H9 (cell line): ENCODE measurements at regions not wholly inside any gene's neighbourhood (a gene's known extent, or its start where the extent isn't known, plus 50 kb on each side); places are given as distances from the start of the nearest gene placed in this dataset.

ENCODE experiments used
- DNase-seq: peaks from one replicate; pipeline ENCODE4 v3.0.0-alpha.2; 2017
- H2AFZ ChIP-seq: one replicate; pipeline ENCODE4 v1.6.1; 2013; ENCODE audit warnings: mild to moderate bottlenecking, low read length, control low read depth, moderate library complexity
- H2AK5ac ChIP-seq: 2 replicates; pipeline ENCODE4 v1.6.1; 2013; ENCODE audit warnings: low read length, control low read depth, mixed read lengths; ENCODE audit not compliant: insufficient read length
- H2BK120ac ChIP-seq: one replicate; pipeline ENCODE4 v1.6.1; 2013; ENCODE audit warnings: low read depth, mild to moderate bottlenecking, low read length, control low read depth, inconsistent platforms; ENCODE audit not compliant: poor library complexity, severe bottlenecking
- H2BK12ac ChIP-seq: 2 replicates; pipeline ENCODE4 v1.6.1; 2013; ENCODE audit warnings: low read length, control low read depth, mixed read lengths, low read depth; ENCODE audit not compliant: insufficient read length
- H2BK15ac ChIP-seq: 2 replicates; pipeline ENCODE4 v1.6.1; 2013; ENCODE audit warnings: low read depth, low read length, control low read depth
- H2BK20ac ChIP-seq: one replicate; pipeline ENCODE4 v1.6.1; 2013; ENCODE audit warnings: low read depth, mild to moderate bottlenecking, low read length, control low read depth, inconsistent platforms; ENCODE audit not compliant: poor library complexity, severe bottlenecking
- H2BK5ac ChIP-seq: 2 replicates; pipeline ENCODE4 v1.6.1; 2013; ENCODE audit warnings: low read length, control low read depth, mixed read lengths; ENCODE audit not compliant: insufficient read length
- H3K14ac ChIP-seq: 2 replicates; pipeline ENCODE4 v1.6.1; 2013; ENCODE audit warnings: low read length, control low read depth; ENCODE audit not compliant: insufficient read depth
- H3K18ac ChIP-seq: 2 replicates; pipeline ENCODE4 v1.6.1; 2013; ENCODE audit warnings: low read depth, mild to moderate bottlenecking, mixed read lengths, low read length, control low read depth; ENCODE audit not compliant: insufficient read length
- H3K23ac ChIP-seq: 2 replicates; pipeline ENCODE4 v1.6.1; 2013; ENCODE audit warnings: low read length, control low read depth, mixed read lengths, low read depth; ENCODE audit not compliant: insufficient read length
- H3K23me2 ChIP-seq: 2 replicates; pipeline ENCODE4 v1.6.1; 2013; ENCODE audit warnings: low read depth, mild to moderate bottlenecking, mixed read lengths, low read length, control low read depth; ENCODE audit not compliant: insufficient read length, poor library complexity, severe bottlenecking
- H3K27ac ChIP-seq: 2 replicates; pipeline ENCODE4 v1.5.1; 2013; ENCODE audit warnings: low read length, control low read depth, mixed read lengths, low read depth; ENCODE audit not compliant: insufficient read length
- H3K27me3 ChIP-seq: 2 replicates; pipeline ENCODE4 v1.6.1; 2013; ENCODE audit warnings: low read length, control low read depth, inconsistent platforms; ENCODE audit not compliant: insufficient read depth
- H3K4ac ChIP-seq: 2 replicates; pipeline ENCODE4 v1.6.1; 2013; ENCODE audit warnings: low read depth, mild to moderate bottlenecking, control low read depth, inconsistent platforms, low read length, moderate library complexity
- H3K4me1 ChIP-seq: 2 replicates; pipeline ENCODE4 v1.6.1; 2013; ENCODE audit warnings: low read length, control low read depth, inconsistent platforms; ENCODE audit not compliant: insufficient read depth
- H3K4me2 ChIP-seq: 2 replicates; pipeline ENCODE4 v1.6.1; 2013; ENCODE audit warnings: low read length, control low read depth, mixed read lengths; ENCODE audit not compliant: insufficient read length, insufficient read depth
- H3K56ac ChIP-seq: 2 replicates; pipeline ENCODE4 v1.6.1; 2013; ENCODE audit warnings: low read depth, mild to moderate bottlenecking, mixed read lengths, low read length, control low read depth; ENCODE audit not compliant: insufficient read length
- H3K79me1 ChIP-seq: 2 replicates; pipeline ENCODE4 v1.6.1; 2013; ENCODE audit warnings: low read depth, mild to moderate bottlenecking, moderate library complexity, low read length, control low read depth, inconsistent platforms; ENCODE audit not compliant: insufficient read depth, poor library complexity, severe bottlenecking
- H3K79me2 ChIP-seq: 2 replicates; pipeline ENCODE4 v1.6.1; 2013; ENCODE audit warnings: low read length, control low read depth, inconsistent platforms; ENCODE audit not compliant: insufficient read depth
- H3K9ac ChIP-seq: 2 replicates; pipeline ENCODE4 v1.6.1; 2013; ENCODE audit warnings: low read length, control low read depth, mixed read lengths; ENCODE audit not compliant: insufficient read length; ENCODE audit errors: extremely low read depth
- H3K9me3 ChIP-seq: one replicate; pipeline ENCODE4 v1.6.1; 2013; ENCODE audit warnings: low read depth, low read length, inconsistent platforms; ENCODE audit not compliant: control insufficient read depth
- H3T11ph ChIP-seq: one replicate; pipeline ENCODE4 v1.6.1; 2013; ENCODE audit warnings: mild to moderate bottlenecking, low read length, control low read depth, inconsistent platforms
- H4K20me1 ChIP-seq: one replicate; pipeline ENCODE4 v1.6.1; 2013; ENCODE audit not compliant: control insufficient read depth, insufficient read length, insufficient read depth
- H4K5ac ChIP-seq: 2 replicates; pipeline ENCODE4 v1.6.1; 2013; ENCODE audit warnings: low read depth, mild to moderate bottlenecking, mixed read lengths, low read length, control low read depth; ENCODE audit not compliant: insufficient read length
- H4K8ac ChIP-seq: replicated peaks from 2 replicates; pipeline ENCODE4 v1.6.1; 2013; ENCODE audit warnings: low read length, control low read depth, mixed read lengths, low read depth; ENCODE audit not compliant: insufficient read length
- H4K91ac ChIP-seq: 2 replicates; pipeline ENCODE4 v1.6.1; 2013; ENCODE audit warnings: low read depth, mild to moderate bottlenecking, moderate library complexity, mixed read lengths, low read length, control low read depth; ENCODE audit not compliant: insufficient read length
- H3K27ac Mint-ChIP-seq, 3 experiments: 2 replicates in 2 of 3; 3 replicates in 1 of 3; pipeline ENCODE4 v1.8.0; 2020 to 2021; ENCODE audit warnings: mixed read lengths in 3 of 3, mild to moderate bottlenecking in 1 of 3, moderate library complexity in 1 of 3
- H3K27me3 Mint-ChIP-seq: 2 replicates; pipeline ENCODE4 v1.8.0; 2021; ENCODE audit warnings: low read depth, mild to moderate bottlenecking, moderate library complexity, mixed read lengths
- H3K36me3 Mint-ChIP-seq, 3 experiments: 2 replicates in 2 of 3; 3 replicates in 1 of 3; pipeline ENCODE4 v1.8.0; 2020 to 2021; ENCODE audit warnings: low read depth in 3 of 3, mixed read lengths in 3 of 3; ENCODE audit not compliant: insufficient read depth in 1 of 3
- H3K4me1 Mint-ChIP-seq, 2 experiments: 2 replicates each; pipeline ENCODE4 v1.8.0; 2020; ENCODE audit warnings: mixed read lengths in 2 of 2
- H3K4me3 Mint-ChIP-seq, 2 experiments: 2 replicates in 1 of 2; 3 replicates in 1 of 2; pipeline ENCODE4 v1.8.0; 2020 to 2021; ENCODE audit warnings: mild to moderate bottlenecking in 2 of 2, mixed read lengths in 2 of 2, moderate library complexity in 1 of 2
- H3K9me3 Mint-ChIP-seq, 2 experiments: 2 replicates in 1 of 2; 3 replicates in 1 of 2; pipeline ENCODE4 v1.8.0; 2020; ENCODE audit warnings: mild to moderate bottlenecking in 2 of 2, mixed read lengths in 2 of 2, moderate library complexity in 1 of 2
- CTCF ChIP-seq: fragments of 200-600 bp; sonication (generic); conservative IDR thresholded peaks from 3 replicates; pipeline ENCODE4 v1.8.0; 2021; ENCODE audit warnings: antibody characterized with exemption, mild to moderate bottlenecking
- WGBS: extraction: QIAGEN DNeasy Blood & Tissue Kit; methylation state at CpG from one replicate; pipeline ENCODE4 v1.1.7; 2013; ENCODE audit warnings: missing lambda C conversion rate, low lambda C conversion rate, mixed read lengths; ENCODE audit not compliant: insufficient read length; ENCODE audit errors: extremely low coverage; 5-methylcytosine and 5-hydroxymethylcytosine counted together

GRCh38 chr15:96924570-96924969 is 594.1 kb downstream of the NR2F2 start:
- WGBS = no CpG with 5 or more reads among the region's 1 CpG
- Mint-ChIP-seq H3K9me3 (peaks cover 6 to 7% of the 10 kb centered on the region in 2 experiments; a peak in 4 of 5 replicates), H3K4me3 (no peak overlapping the region), H3K27ac (no peak overlapping the region), H3K36me3 (peaks cover 2 to 4% (median 3%) of the 10 kb centered on the region in 3 experiments; a peak in 3 of 7 replicates), H3K4me1 (no peaks in the 10 kb centered on the region), H3K27me3 (peaks cover 2% of the 10 kb centered on the region; the same call in 1 of the 2 replicates)
- no peak overlapping the region for H4K8ac ChIP-seq
- H2BK5ac ChIP-seq = no peak overlapping the region
- no peaks in the 10 kb centered on the region for H3K23me2 ChIP-seq
- H3K4me2 ChIP-seq = no peak overlapping the region
- no peaks in the 10 kb centered on the region for H3K9me3 ChIP-seq
- no peak overlapping the region for H3K9ac ChIP-seq
- no peak overlapping the region for H4K5ac ChIP-seq
- no peak for DNase-seq
- H3K56ac ChIP-seq = no peak overlapping the region
- no peak overlapping the region for H3K27ac ChIP-seq
- H2BK15ac ChIP-seq = no peak overlapping the region
- H3K79me1 ChIP-seq = no peaks in the 10 kb centered on the region
- no peaks in the 10 kb centered on the region for H3K27me3 ChIP-seq
- no peak overlapping the region for H3K4ac ChIP-seq
- no peaks in the 10 kb centered on the region for H3K4me1 ChIP-seq
- H2BK12ac ChIP-seq = no peak overlapping the region
- no peak overlapping the region for H3K23ac ChIP-seq
- H2AFZ ChIP-seq = no peak overlapping the region
- H2BK20ac ChIP-seq = no peak overlapping the region
- no peak overlapping the region for H4K91ac ChIP-seq
- no peak for TF ChIP-seq CTCF
- H3K18ac ChIP-seq = no peak overlapping the region
- no peaks in the 10 kb centered on the region for H4K20me1 ChIP-seq
- no peaks in the 10 kb centered on the region for H3K79me2 ChIP-seq
- no peak overlapping the region for H2AK5ac ChIP-seq
- no peak overlapping the region for H3K14ac ChIP-seq
- H2BK120ac ChIP-seq = no peak overlapping the region
- no peak overlapping the region for H3T11ph ChIP-seq
